ENCODE measurements at regions not wholly inside any gene's neighbourhood (a gene's known extent, or its start where the extent isn't known, plus 50 kb on each side); places are given as distances from the start of the nearest gene placed in this dataset.

GRCh38 chr18:37666451-37666850 lies 100.9 kb upstream of the CELF4 start:
- Histone ChIP-seq H3K4me3 (no peak overlapping the region), H3K27ac (no peak overlapping the region), H3K27me3 (no peaks in the 10 kb centered on the region), H3K9me3 (no peaks in the 10 kb centered on the region), H3K36me3 (no peaks in the 10 kb centered on the region), H3K4me1 (ENCODE audit: insufficient read depth) (no peaks in the 10 kb centered on the region)
- no peak for DNase-seq
- TF ChIP-seq EP300 (IDR thresholded peaks at IDR 0.05), result no peak
- intact Hi-C loops (cut with DNase I), result no loop called here
- 33 to 39% (median 39%) methylated on average over 2 of the region's 2 CpGs for WGBS, 3 donors

DNA sequence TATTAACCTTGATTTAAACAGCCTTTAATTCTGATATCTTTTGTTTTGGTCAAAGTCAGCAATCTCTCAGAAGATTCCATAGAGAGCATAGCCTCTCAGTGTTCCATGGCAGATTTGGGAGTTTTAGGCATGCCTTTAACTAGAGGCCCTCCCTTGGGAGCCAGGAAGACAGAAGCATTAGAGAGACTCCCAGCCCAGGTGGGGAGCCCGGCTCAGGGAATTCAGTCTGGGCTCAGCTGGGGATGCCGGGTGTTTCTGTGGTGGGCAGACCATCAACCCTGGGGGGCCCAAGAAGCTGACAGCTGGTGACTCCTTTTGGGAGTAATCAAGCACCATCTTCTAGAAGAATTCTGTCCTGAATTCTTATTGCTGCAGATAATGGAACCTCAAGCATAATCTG lies 99.7 kb upstream of the CELF4 start:
- no peak overlapping the region for H3K27ac ChIP-seq
- no peak overlapping the region for H3K4me3 ChIP-seq
- H3K27me3 ChIP-seq, result no peaks in the 10 kb centered on the region
- intact Hi-C loops (cut with DNase I), result no loop called here
- H3K36me3 ChIP-seq, result no peaks in the 10 kb centered on the region
- DNase-seq, result no peak
- no peak for TF ChIP-seq CTCF (IDR thresholded peaks at IDR 0.05)
- no peak for TF ChIP-seq EP300 (IDR thresholded peaks at IDR 0.05)
- no peak for TF ChIP-seq POLR2A (IDR thresholded peaks at IDR 0.05)
- H3K4me1 ChIP-seq (ENCODE audit: insufficient read depth), result no peaks in the 10 kb centered on the region
- H3K9me3 ChIP-seq, result no peaks in the 10 kb centered on the region
- 87 to 96% (median 94%) methylated on average over 2 of the region's 2 CpGs for WGBS, 3 donors

DNA sequence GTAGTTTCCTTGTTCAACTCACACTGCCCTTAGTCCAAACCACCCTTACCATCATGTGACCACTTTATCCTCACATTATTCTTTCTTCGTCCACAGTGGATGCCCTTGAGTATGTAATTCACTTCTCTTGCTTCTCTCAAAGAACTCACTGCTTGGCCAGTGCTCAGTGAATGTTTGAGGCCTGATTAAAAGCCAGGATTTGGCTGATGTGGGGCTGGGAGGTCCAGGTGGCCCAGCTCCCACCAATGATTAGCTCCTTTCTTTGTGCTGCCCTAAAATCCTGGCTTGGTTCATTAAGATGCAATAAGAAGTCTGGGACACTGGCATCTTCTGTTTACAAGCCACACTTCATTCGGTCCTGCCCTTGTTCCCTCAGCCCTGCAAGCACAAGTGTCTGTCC lies 97.8 kb upstream of the CELF4 start:
- intact Hi-C loops (cut with DNase I), result no loop called here
- WGBS, 3 donors, result 77 to 82% (median 80%) methylated on average over 2 of the region's 2 CpGs

GRCh38 chr18:37662546-37663339 lies 97.1 kb upstream of the CELF4 start:
- intact Hi-C loops (cut with DNase I), result no loop called here
- WGBS, 3 donors, result 90 to 92% (median 91%) methylated on average over 13 of the region's 13 CpGs
- Histone ChIP-seq H3K27ac (no peak overlapping the region), H3K36me3 (no peaks in the 10 kb centered on the region), H3K4me1 (ENCODE audit: insufficient read depth) (no peaks in the 10 kb centered on the region), H3K27me3 (no peaks in the 10 kb centered on the region), H3K4me3 (no peak overlapping the region), H3K9me3 (no peaks in the 10 kb centered on the region)
- no peak for DNase-seq
- no peak for TF ChIP-seq POLR2A (IDR thresholded peaks at IDR 0.05)
- TF ChIP-seq EP300 (IDR thresholded peaks at IDR 0.05), result no peak
- no peak for TF ChIP-seq CTCF (IDR thresholded peaks at IDR 0.05)

More for the DNA sequence above, 97.8 kb upstream of the CELF4 start:
- no peak for DNase-seq
- Histone ChIP-seq H3K4me3 (no peak overlapping the region), H3K27me3 (no peaks in the 10 kb centered on the region), H3K9me3 (no peaks in the 10 kb centered on the region), H3K27ac (no peak overlapping the region), H3K36me3 (no peaks in the 10 kb centered on the region), H3K4me1 (ENCODE audit: insufficient read depth) (no peaks in the 10 kb centered on the region)
- TF ChIP-seq CTCF (IDR thresholded peaks at IDR 0.05), result no peak

DNA sequence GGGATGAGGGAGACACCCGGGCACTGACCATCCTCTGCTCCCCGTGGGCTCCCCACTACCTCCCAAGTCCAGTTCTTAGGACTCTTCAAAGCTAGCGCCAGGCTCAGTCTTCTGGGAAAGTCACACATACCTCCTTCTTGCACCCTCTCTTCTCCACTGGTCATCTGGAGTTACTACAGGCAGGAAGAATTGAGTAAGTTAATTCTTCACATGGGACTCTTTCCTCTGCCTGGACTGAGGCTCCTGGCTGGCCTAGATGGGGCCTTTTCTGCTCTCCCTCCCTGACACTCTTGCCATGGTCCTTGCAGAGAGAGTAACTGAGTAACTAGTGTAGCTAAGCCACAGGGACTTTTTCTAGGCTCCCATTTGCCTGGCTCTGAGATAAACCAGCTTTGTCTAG lies 96.5 kb upstream of the CELF4 start:
- Histone ChIP-seq H3K4me1 (ENCODE audit: insufficient read depth) (no peaks in the 10 kb centered on the region), H3K27me3 (no peaks in the 10 kb centered on the region), H3K27ac (no peak overlapping the region), H3K36me3 (no peaks in the 10 kb centered on the region), H3K9me3 (no peaks in the 10 kb centered on the region), H3K4me3 (no peak overlapping the region)
- TF ChIP-seq CTCF (IDR thresholded peaks at IDR 0.05), result no peak
- TF ChIP-seq POLR2A (IDR thresholded peaks at IDR 0.05), result no peak
- TF ChIP-seq EP300 (IDR thresholded peaks at IDR 0.05), result no peak
- DNase-seq, result no peak
- 74 to 86% (median 82%) methylated on average over 3 of the region's 3 CpGs for WGBS, 3 donors
- intact Hi-C loops (cut with DNase I), result no loop called here

Measured in ovary (tissue), 7 donors.